Testis (tissue), 2 donors: ENCODE measurements at regions not wholly inside any gene's neighbourhood (a gene's known extent, or its start where the extent isn't known, plus 50 kb on each side); places are given as distances from the start of the nearest gene placed in this dataset.

Experiments
- DNase-seq: peaks from one replicate; pipeline ENCODE4 v3.0.0-alpha.2; 2019
- H3K27ac ChIP-seq, 2 donors: fragments of 200-600 bp; sonication (generic); one replicate each; pipeline ENCODE4 v1.5.1; 2019
- H3K27me3 ChIP-seq: fragments of 200-600 bp; sonication (generic); one replicate; pipeline ENCODE4 v1.5.1; 2019
- H3K36me3 ChIP-seq: fragments of 200-600 bp; sonication (generic); one replicate; pipeline ENCODE4 v1.5.1; 2017; ENCODE audit warnings: low read depth; ENCODE audit errors: missing control alignments
- H3K4me1 ChIP-seq: fragments of 200-600 bp; sonication (generic); one replicate; pipeline ENCODE4 v1.5.1; 2019
- H3K4me3 ChIP-seq, 2 donors: fragments of 200-600 bp; sonication (generic); one replicate each; pipeline ENCODE4 v1.5.1; 2017 to 2019
- H3K9me3 ChIP-seq: fragments of 200-600 bp; sonication (generic); one replicate; pipeline ENCODE4 v1.5.1; 2017
- POLR2A ChIP-seq: fragments of 450-650 bp; IDR thresholded peaks from one replicate; pipeline ENCODE4 v1.6.1; 2017; ENCODE audit warnings: antibody characterized with exemption, mild to moderate bottlenecking, moderate library complexity
- WGBS, 2 donors: methylation state at CpG; one replicate each; pipeline ENCODE4 v1.1.5; 2018; 5-methylcytosine and 5-hydroxymethylcytosine counted together
- intact Hi-C: fragments of 100-400 bp; cut with DNase I; formaldehyde crosslinking; loops from one replicate; pipeline ENCODE4 v1.15.1; 2023; ENCODE audit warnings: low total_unique reads
- TF ChIP-seq, protein P1 (sequence below), 3 experiments: fragments of 450-650 bp in 2 of 3; fragments of 200-600 bp in 1 of 3; sonication (generic) in 1 of 3; IDR thresholded peaks; one replicate each; pipeline ENCODE4 v1.5.1; 2016 to 2019; ENCODE audit warnings: antibody characterized with exemption in 3 of 3, mild to moderate bottlenecking in 2 of 3, moderate library complexity in 1 of 3

DNA sequence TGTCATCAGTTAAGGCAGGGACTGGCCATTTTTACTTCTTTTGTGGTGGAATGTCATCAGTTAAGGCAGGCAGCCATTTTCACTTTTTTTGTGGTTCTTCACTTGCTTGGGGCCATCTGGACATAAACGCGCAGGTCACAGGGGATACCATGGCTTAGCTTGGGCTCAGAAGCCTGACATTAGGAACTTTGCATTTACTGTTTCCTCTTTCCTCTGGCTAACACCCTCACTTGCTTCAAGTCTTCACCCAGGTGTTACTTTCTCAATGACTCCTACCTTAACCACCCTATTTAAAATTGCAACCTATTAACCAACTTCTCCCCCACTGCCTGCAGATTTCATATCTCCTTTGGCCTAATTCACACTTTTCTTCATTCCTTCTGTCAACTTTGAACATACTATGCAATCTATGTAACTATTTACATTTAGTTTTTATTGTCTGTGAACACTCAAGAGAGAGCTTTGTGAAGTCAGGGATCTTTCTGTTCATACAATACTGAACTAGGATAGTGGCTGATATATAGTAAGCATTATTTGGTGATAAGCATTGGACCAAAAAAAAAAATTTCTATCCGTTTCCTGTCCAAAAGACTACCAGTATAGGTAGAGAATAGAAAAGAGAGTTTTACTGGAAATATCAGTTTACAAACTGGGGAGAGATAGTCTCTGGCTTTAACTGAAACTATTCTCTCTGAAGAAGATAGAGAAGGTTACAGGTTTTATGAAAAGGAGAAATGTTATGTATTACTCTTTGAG, 600.1 kb upstream of the ZNF804A start:
- Histone ChIP-seq H3K27ac (no peak overlapping the region), H3K27me3 (no peaks in the 10 kb centered on the region), H3K9me3 (no peaks in the 10 kb centered on the region), H3K36me3 (no peaks in the 10 kb centered on the region), H3K4me3 (no peak overlapping the region), H3K4me1 (peaks cover 5% of the 10 kb centered on the region)
- TF ChIP-seq, protein P1, sequence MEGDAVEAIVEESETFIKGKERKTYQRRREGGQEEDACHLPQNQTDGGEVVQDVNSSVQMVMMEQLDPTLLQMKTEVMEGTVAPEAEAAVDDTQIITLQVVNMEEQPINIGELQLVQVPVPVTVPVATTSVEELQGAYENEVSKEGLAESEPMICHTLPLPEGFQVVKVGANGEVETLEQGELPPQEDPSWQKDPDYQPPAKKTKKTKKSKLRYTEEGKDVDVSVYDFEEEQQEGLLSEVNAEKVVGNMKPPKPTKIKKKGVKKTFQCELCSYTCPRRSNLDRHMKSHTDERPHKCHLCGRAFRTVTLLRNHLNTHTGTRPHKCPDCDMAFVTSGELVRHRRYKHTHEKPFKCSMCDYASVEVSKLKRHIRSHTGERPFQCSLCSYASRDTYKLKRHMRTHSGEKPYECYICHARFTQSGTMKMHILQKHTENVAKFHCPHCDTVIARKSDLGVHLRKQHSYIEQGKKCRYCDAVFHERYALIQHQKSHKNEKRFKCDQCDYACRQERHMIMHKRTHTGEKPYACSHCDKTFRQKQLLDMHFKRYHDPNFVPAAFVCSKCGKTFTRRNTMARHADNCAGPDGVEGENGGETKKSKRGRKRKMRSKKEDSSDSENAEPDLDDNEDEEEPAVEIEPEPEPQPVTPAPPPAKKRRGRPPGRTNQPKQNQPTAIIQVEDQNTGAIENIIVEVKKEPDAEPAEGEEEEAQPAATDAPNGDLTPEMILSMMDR (IDR thresholded peaks at IDR 0.05) = no peak
- TF ChIP-seq POLR2A = no peak
- intact Hi-C loops = no loop called here
- no peak for DNase-seq
- WGBS, 2 donors = 88 to 91% methylated on average over 3 of the region's 3 CpGs

DNA sequence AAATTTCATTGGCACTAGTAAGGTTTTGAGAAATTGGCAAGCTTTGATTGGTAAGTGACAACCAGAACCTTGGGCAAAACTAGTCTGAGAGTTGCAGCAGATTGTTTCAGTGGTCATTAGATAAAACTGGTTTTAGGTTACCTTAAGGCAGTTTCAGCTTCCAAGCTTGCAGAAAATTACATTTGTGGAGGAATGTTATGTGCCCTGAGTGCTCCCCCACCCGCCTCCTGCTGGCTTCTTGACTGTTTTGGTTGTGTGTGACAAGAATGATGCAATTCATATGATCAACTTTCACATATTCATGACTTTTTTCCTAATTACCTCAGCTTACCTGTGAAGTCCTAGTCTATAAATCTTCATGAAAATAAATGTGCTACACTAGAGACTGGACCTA, 599.5 kb upstream of the ZNF804A start:
- Histone ChIP-seq H3K36me3 (no peaks in the 10 kb centered on the region), H3K27me3 (no peaks in the 10 kb centered on the region), H3K4me1 (peaks cover 5% of the 10 kb centered on the region), H3K4me3 (no peak overlapping the region), H3K27ac (no peak overlapping the region), H3K9me3 (no peaks in the 10 kb centered on the region)
- 42 to 53% methylated on average over 1 of the region's 1 CpG for WGBS, 2 donors
- no peak for DNase-seq
- TF ChIP-seq POLR2A = no peak
- TF ChIP-seq, protein P1 (IDR thresholded peaks at IDR 0.05) = no peak
- intact Hi-C loops = no loop called here

DNA sequence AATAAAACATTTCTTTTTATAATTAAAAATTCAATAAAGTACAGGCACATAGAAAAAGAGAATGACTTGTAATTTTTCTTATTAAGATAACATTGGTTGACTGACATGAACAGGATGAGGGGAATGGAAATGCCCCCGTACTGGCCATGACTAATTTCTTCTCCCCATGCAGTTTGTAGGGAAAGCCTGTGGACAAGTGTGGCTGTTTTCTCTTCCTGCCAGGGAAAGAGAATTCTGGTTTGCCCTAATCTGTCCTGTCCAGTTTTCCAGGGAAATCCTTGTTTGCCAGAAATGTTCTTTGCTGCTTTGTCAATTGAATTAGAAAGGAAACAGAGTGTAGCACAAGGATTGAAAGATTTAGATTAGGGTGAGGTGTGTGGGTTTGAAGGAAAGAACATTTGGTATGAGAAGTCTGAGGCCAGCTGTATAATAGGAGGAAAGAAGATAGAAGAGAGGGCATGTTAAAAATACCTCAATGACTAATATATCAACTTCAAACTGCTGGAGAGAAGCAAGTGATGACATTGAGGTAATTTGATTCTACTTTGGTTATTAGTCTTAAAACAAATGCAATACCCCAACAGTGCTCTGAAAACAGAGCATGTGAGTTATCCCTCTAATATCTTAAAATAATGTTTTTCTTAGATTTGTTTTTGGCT, 593.9 kb upstream of the ZNF804A start:
- H3K9me3 ChIP-seq = no peaks in the 10 kb centered on the region

DNA sequence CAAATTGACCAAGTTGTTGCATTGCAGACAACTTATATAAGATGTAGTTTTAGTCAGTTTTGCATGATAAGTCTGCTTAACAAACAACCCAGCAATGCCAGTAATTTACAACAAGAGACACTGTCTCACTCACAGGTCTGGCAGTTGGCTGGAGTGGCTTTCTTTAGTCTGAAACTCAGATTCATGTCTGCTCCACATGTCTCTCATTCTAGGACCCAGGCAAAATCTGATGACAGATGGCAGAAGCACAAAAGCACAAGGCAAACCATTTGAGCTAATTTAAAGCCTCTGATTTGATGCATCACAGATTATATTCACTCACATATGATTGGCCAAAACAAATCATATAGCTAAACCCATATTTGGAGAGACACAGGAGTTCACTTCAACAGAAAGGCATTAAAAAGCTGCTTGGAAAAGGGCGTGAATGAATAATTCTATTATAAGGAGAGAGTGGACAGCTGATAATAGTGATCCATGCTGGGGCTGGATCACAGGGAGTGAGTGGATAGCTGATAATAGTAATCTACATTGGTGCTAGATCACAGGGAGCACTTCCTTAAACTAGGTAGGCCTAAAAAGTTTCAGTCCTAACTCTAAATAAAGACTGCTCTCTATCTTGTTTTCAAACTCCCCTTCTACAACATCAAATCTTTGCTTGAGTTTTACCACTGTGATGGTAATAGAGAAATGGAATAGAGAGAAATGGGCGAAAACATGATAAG, 593.2 kb upstream of the ZNF804A start:
- Histone ChIP-seq H3K36me3 (no peaks in the 10 kb centered on the region), H3K27ac (no peak overlapping the region), H3K4me1 (no peaks in the 10 kb centered on the region), H3K4me3 (no peak overlapping the region), H3K9me3 (no peaks in the 10 kb centered on the region), H3K27me3 (no peaks in the 10 kb centered on the region)
- 85 to 97% methylated on average over 2 of the region's 2 CpGs for WGBS, 2 donors
- no peak for DNase-seq
- intact Hi-C loops = no loop called here
- TF ChIP-seq POLR2A = no peak
- TF ChIP-seq, protein P1 (IDR thresholded peaks at IDR 0.05) = no peak

More for the DNA sequence above, 593.9 kb upstream of the ZNF804A start:
- H3K4me1 ChIP-seq = no peaks in the 10 kb centered on the region
- no peak overlapping the region for H3K4me3 ChIP-seq
- no peaks in the 10 kb centered on the region for H3K27me3 ChIP-seq
- TF ChIP-seq, protein P1 (IDR thresholded peaks at IDR 0.05) = no peak
- no peak for TF ChIP-seq POLR2A
- intact Hi-C loops = no loop called here
- no peak for DNase-seq
- H3K27ac ChIP-seq = no peak overlapping the region
- WGBS, 2 donors = 56 to 69% methylated on average over 1 of the region's 1 CpG
- no peaks in the 10 kb centered on the region for H3K36me3 ChIP-seq
